Liver (tissue), 3 donors: ENCODE measurements at regions not wholly inside any gene's neighbourhood (a gene's known extent, or its start where the extent isn't known, plus 50 kb on each side); places are given as distances from the start of the nearest gene placed in this dataset.

Source experiments
- CTCF ChIP-seq: fragments of 150-350 bp; IDR thresholded peaks from 2 replicates; pipeline ENCODE4 v1.5.1; 2017; ENCODE audit warnings: improper control_type of control experiment, low read depth, low read length; ENCODE audit not compliant: missing input control
- FOXA1 ChIP-seq: IDR thresholded peaks from 2 replicates; pipeline ENCODE4 v1.6.1; 2016; ENCODE audit warnings: antibody characterized with exemption
- JUND ChIP-seq, 2 donors: IDR thresholded peaks; 2 replicates each; pipeline ENCODE4 v1.6.1; 2016; ENCODE audit warnings: antibody characterized with exemption in 2 of 2
- YY1 ChIP-seq: IDR thresholded peaks from 2 replicates; pipeline ENCODE4 v1.6.1; 2016; ENCODE audit warnings: antibody characterized with exemption, mild to moderate bottlenecking
- donor health status: healthy.
- donor health status: healthy.

GRCh38 chr16:56038564-56039098 lies 152.7 kb upstream of the GNAO1 start:
- TF ChIP-seq CTCF, result no peak
- no peak for TF ChIP-seq JUND (IDR thresholded peaks at IDR 0.05)
- no peak for TF ChIP-seq FOXA1
- no peak for TF ChIP-seq YY1
